HCT116 (cell line): ENCODE measurements at regions not wholly inside any gene's neighbourhood (a gene's known extent, or its start where the extent isn't known, plus 50 kb on each side); places are given as distances from the start of the nearest gene placed in this dataset.

Source experiments
- ATAC-seq: fragments of 200-7000 bp; cut with Tn5 transposase; 2 replicates; pipeline ENCODE4 v1.9.1; 2020; ENCODE audit warnings: mild to moderate bottlenecking, moderate library complexity
- BruUV-seq: library from RNA; stranded (reverse); fragments of 400-500 nt; replicated peaks from 2 replicates; lab custom pipeline; 2021; lab: Mats Ljungman, UMichigan
- CTCF ChIA-PET: fragments of 300-600 bp; sonication (Branson Sonifier 250); formaldehyde crosslinking; loops from one replicate; lab custom pipeline; 2021; ENCODE audit warnings: antibody characterized with exemption; lab: Charles Lee
- POLR2A ChIA-PET: fragments of 300-600, 350-600 bp; sonication (Branson Sonifier 250); formaldehyde crosslinking; loops from one replicate; lab custom pipeline; 2021; ENCODE audit warnings: antibody characterized with exemption; lab: Charles Lee
- RAD21 ChIA-PET, 2 experiments: fragments of 300-600 bp; sonication (Branson Sonifier 250); formaldehyde crosslinking; loops; one replicate each; lab custom pipeline; 2023; ENCODE audit warnings: low total read pairs in 2 of 2; ENCODE audit not compliant: uncharacterized antibody in 2 of 2, unreplicated experiment in 2 of 2, low non-redundant PET in 1 of 2; lab: Charles Lee
- DNase-seq: peaks from one replicate; pipeline ENCODE4 v3.0.0-alpha.2; 2010; ENCODE audit warnings: low read depth, low spot score
- H2AFZ ChIP-seq: fragments of 200-600 bp; shearing (Covaris generic), sonication (generic); 2 replicates; pipeline ENCODE4 v1.6.1; 2017; ENCODE audit warnings: low read depth, mixed run types, mixed read lengths, antibody characterized with exemption, low read length; ENCODE audit not compliant: poor library complexity, severe bottlenecking
- H3K27ac ChIP-seq: 2 replicates; pipeline ENCODE4 v1.5.1; 2012; ENCODE audit warnings: low read depth, low read length
- H3K27me3 ChIP-seq: fragments of 200-600 bp; sonication (generic); 2 replicates; pipeline ENCODE4 v1.6.1; 2016; ENCODE audit warnings: mixed run types, low read length, mixed read lengths; ENCODE audit not compliant: insufficient read depth
- H3K36me3 ChIP-seq, 2 experiments: fragments of 200-500 bp in 1 of 2; fragments of 200-600 bp in 1 of 2; sonication (Bioruptor generic) in 1 of 2; sonication (generic) in 1 of 2; 2 replicates each; pipeline versions ENCODE4 v1.5.1 to v1.6.1; 2014 to 2016; ENCODE audit warnings: low read length in 2 of 2, inconsistent platforms in 1 of 2, mixed read lengths in 1 of 2, mixed run types in 1 of 2; ENCODE audit not compliant: insufficient read depth in 2 of 2, control insufficient read depth in 1 of 2
- H3K4me1 ChIP-seq, 2 experiments: fragments of 200-600 bp in 1 of 2; sonication (generic) in 1 of 2; 2 replicates each; pipeline versions ENCODE4 v1.5.1 to v1.6.1; 2012 to 2017; ENCODE audit warnings: low read length in 2 of 2, inconsistent platforms in 1 of 2, mild to moderate bottlenecking in 1 of 2, mixed read lengths in 1 of 2, mixed run types in 1 of 2, moderate library complexity in 1 of 2; ENCODE audit not compliant: insufficient read depth in 2 of 2, control insufficient read depth in 1 of 2
- H3K4me2 ChIP-seq: fragments of 200-600 bp; sonication (generic); 2 replicates; pipeline ENCODE4 v1.6.1; 2017; ENCODE audit warnings: mixed run types, low read length, mixed read lengths
- H3K4me3 ChIP-seq, 2 experiments: fragments of 200-600 bp in 1 of 2; sonication (generic) in 1 of 2; replicated peaks in 1 of 2; 2 replicates each; pipeline ENCODE4 v1.5.1; 2011 to 2016; ENCODE audit warnings: low read length in 2 of 2, control low read depth in 1 of 2, low read depth in 1 of 2, mild to moderate bottlenecking in 1 of 2, mixed read lengths in 1 of 2, mixed run types in 1 of 2
- H3K79me2 ChIP-seq: fragments of 200-600 bp; sonication (generic); 2 replicates; pipeline ENCODE4 v1.6.1; 2017; ENCODE audit warnings: mild to moderate bottlenecking, mixed run types, low read length, moderate library complexity, mixed read lengths; ENCODE audit not compliant: insufficient read depth
- H3K9ac ChIP-seq: fragments of 200-600 bp; sonication (generic); 2 replicates; pipeline ENCODE4 v1.6.1; 2016; ENCODE audit warnings: low read length, mixed read lengths
- H3K9me2 ChIP-seq: fragments of 200-600 bp; sonication (generic), shearing (Covaris generic); 2 replicates; pipeline ENCODE4 v1.6.1; 2017; ENCODE audit warnings: mixed run types, mild to moderate bottlenecking, moderate library complexity; ENCODE audit not compliant: insufficient read depth
- H3K9me3 ChIP-seq, 2 experiments: fragments of 200-500 bp in 1 of 2; fragments of 200-600 bp in 1 of 2; sonication (Bioruptor generic) in 1 of 2; sonication (generic) in 1 of 2; 2 replicates each; pipeline ENCODE4 v1.6.1; 2014 to 2017; ENCODE audit warnings: low read length in 2 of 2, mixed read lengths in 2 of 2, inconsistent platforms in 1 of 2, low read depth in 1 of 2, mild to moderate bottlenecking in 1 of 2, mixed run types in 1 of 2, moderate library complexity in 1 of 2; ENCODE audit not compliant: control insufficient read depth in 1 of 2, insufficient read depth in 1 of 2
- H4K20me1 ChIP-seq: fragments of 200-600 bp; sonication (generic), shearing (Covaris generic); 2 replicates; pipeline ENCODE4 v1.6.1; 2017; ENCODE audit warnings: mixed run types, mild to moderate bottlenecking, moderate library complexity; ENCODE audit not compliant: insufficient read depth
- CBX3 ChIP-seq: IDR thresholded peaks from 2 replicates; pipeline ENCODE4 v1.6.1; 2012; ENCODE audit warnings: low read depth
- CEBPB ChIP-seq: IDR thresholded peaks from 2 replicates; pipeline ENCODE4 v1.6.1; 2012; ENCODE audit warnings: low read depth
- EGR1 ChIP-seq: IDR thresholded peaks from 2 replicates; pipeline ENCODE4 v1.6.1; 2012; ENCODE audit warnings: low read depth
- ELF1 ChIP-seq: IDR thresholded peaks from 2 replicates; pipeline ENCODE4 v1.6.1; 2012; ENCODE audit warnings: low read depth, borderline replicate concordance
- EZH2 ChIP-seq: fragments of 200-600 bp; sonication (generic); IDR thresholded peaks from 2 replicates; pipeline ENCODE4 v1.6.1; 2017; ENCODE audit warnings: antibody characterized with exemption, mixed run types
- EZH2phosphoT487 ChIP-seq: fragments of 200-600 bp; IDR thresholded peaks from 2 replicates; pipeline ENCODE4 v1.6.1; 2018; ENCODE audit warnings: antibody characterized with exemption, borderline replicate concordance
- FOSL1 ChIP-seq: IDR thresholded peaks from 2 replicates; pipeline ENCODE4 v1.6.1; 2012; ENCODE audit warnings: low read depth
- POLR2A ChIP-seq: IDR thresholded peaks from 2 replicates; pipeline ENCODE4 v1.7.0; 2011; ENCODE audit warnings: borderline replicate concordance; ENCODE audit not compliant: insufficient read depth, insufficient read length; ENCODE audit errors: extremely low read depth
- RAD21 ChIP-seq: IDR thresholded peaks from 2 replicates; pipeline ENCODE4 v1.6.1; 2012; ENCODE audit warnings: low read depth, mild to moderate bottlenecking
- SIN3A ChIP-seq: IDR thresholded peaks from 2 replicates; pipeline ENCODE4 v1.6.1; 2012; ENCODE audit warnings: low read depth
- SP1 ChIP-seq: IDR thresholded peaks from 2 replicates; pipeline ENCODE4 v1.6.1; 2012; ENCODE audit warnings: low read depth
- SRF ChIP-seq: IDR thresholded peaks from 2 replicates; pipeline ENCODE4 v1.6.1; 2012; ENCODE audit warnings: low read depth
- TCF7L2 ChIP-seq: IDR thresholded peaks from 2 replicates; pipeline ENCODE4 v1.7.0; 2011; ENCODE audit warnings: borderline replicate concordance, inconsistent platforms; ENCODE audit not compliant: insufficient read depth, insufficient read length; ENCODE audit errors: extremely low read depth
- ZNF274 ChIP-seq: fragments of 200-500 bp; sonication (Bioruptor generic); IDR thresholded peaks from 2 replicates; pipeline ENCODE4 v1.6.1; 2014; ENCODE audit warnings: mild to moderate bottlenecking, low read depth, low read length, inconsistent platforms
- intact Hi-C: fragments of 100-400 bp; cut with micrococcal nuclease; formaldehyde crosslinking; loops from 2 replicates; pipeline ENCODE4 v1.10.0; 2022
- TF ChIP-seq, protein P1 (sequence below): IDR thresholded peaks from 2 replicates; pipeline ENCODE4 v1.6.1; 2011; ENCODE audit warnings: mild to moderate bottlenecking, low read length, moderate library complexity; ENCODE audit not compliant: insufficient replicate concordance; ENCODE audit errors: extremely low read depth
- TF ChIP-seq, protein P2 (sequence below): IDR thresholded peaks from 2 replicates; pipeline ENCODE4 v1.6.1; 2012; ENCODE audit warnings: low read depth
- TF ChIP-seq, protein P3 (sequence below), 3 experiments: fragments of 200-600 bp in 1 of 3; sonication (generic) in 1 of 3; IDR thresholded peaks in 2 of 3; conservative IDR thresholded peaks in 1 of 3; 2 replicates each; pipeline ENCODE4 v1.5.1; 2012 to 2017; ENCODE audit warnings: low read depth in 2 of 3, low read length in 2 of 3, antibody characterized with exemption in 1 of 3, borderline replicate concordance in 1 of 3, control low read depth in 1 of 3, mild to moderate bottlenecking in 1 of 3, mixed read lengths in 1 of 3, mixed run types in 1 of 3, moderate library complexity in 1 of 3; ENCODE audit not compliant: insufficient read depth in 1 of 3
- TF ChIP-seq, protein P4 (sequence below): IDR thresholded peaks from 2 replicates; pipeline ENCODE4 v1.6.1; 2012
- TF ChIP-seq, protein P5 (sequence below): IDR thresholded peaks from 2 replicates; pipeline ENCODE4 v1.6.1; 2012

DNA sequence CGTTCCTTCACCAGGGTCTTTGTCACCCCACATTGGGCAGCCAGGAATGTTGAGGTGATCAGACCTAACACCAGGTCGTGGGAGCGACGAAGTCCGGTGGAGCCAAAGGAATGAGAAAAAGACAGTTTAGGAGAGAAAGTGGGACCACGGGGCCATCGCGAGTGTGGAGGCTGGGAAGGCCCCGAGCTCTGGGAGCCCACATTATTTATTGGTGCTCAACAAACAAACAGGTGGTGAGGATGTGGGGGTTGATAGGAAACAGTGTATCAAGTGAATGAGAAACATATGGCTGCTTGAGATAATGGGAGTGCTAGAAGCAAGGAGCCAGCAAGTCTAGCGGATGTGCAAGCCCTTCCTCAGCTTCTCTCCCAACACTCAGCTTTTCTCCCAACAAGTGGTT, 287.1 kb upstream of the SGK1 start:
- ChIA-PET RAD21 (no interaction called here), CTCF (no interaction called here), POLR2A (no interaction called here)
- Histone ChIP-seq H3K4me2 (no peak overlapping the region), H3K27me3 (no peaks in the 10 kb centered on the region), H3K9me3 (peaks cover 5 to 6% of the 10 kb centered on the region in 2 experiments; a peak in 2 of 4 replicates), H3K4me3 (no peak overlapping the region), H3K27ac (no peak overlapping the region), H3K79me2 (no peaks in the 10 kb centered on the region), H3K4me1 (no peaks in the 10 kb centered on the region), H4K20me1 (no peaks in the 10 kb centered on the region), H2AFZ (no peak overlapping the region), H3K9ac (no peak overlapping the region), H3K9me2 (no peaks in the 10 kb centered on the region), H3K36me3 (no peaks in the 10 kb centered on the region)
- no peak for ATAC-seq
- BruUV-seq, result no TSS peak
- TF ChIP-seq SP1 (no peak), CBX3 (no peak), ZNF274 (no peak), EGR1 (no peak), EZH2 (no peak), RAD21 (no peak), TCF7L2 (no peak), SRF (no peak), POLR2A (no peak), CEBPB (no peak), SIN3A (no peak), EZH2phosphoT487 (no peak), FOSL1 (no peak), ELF1 (no peak)
- TF ChIP-seq, protein P1, sequence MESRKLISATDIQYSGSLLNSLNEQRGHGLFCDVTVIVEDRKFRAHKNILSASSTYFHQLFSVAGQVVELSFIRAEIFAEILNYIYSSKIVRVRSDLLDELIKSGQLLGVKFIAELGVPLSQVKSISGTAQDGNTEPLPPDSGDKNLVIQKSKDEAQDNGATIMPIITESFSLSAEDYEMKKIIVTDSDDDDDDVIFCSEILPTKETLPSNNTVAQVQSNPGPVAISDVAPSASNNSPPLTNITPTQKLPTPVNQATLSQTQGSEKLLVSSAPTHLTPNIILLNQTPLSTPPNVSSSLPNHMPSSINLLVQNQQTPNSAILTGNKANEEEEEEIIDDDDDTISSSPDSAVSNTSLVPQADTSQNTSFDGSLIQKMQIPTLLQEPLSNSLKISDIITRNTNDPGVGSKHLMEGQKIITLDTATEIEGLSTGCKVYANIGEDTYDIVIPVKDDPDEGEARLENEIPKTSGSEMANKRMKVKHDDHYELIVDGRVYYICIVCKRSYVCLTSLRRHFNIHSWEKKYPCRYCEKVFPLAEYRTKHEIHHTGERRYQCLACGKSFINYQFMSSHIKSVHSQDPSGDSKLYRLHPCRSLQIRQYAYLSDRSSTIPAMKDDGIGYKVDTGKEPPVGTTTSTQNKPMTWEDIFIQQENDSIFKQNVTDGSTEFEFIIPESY, result no peak
- TF ChIP-seq, protein P2, sequence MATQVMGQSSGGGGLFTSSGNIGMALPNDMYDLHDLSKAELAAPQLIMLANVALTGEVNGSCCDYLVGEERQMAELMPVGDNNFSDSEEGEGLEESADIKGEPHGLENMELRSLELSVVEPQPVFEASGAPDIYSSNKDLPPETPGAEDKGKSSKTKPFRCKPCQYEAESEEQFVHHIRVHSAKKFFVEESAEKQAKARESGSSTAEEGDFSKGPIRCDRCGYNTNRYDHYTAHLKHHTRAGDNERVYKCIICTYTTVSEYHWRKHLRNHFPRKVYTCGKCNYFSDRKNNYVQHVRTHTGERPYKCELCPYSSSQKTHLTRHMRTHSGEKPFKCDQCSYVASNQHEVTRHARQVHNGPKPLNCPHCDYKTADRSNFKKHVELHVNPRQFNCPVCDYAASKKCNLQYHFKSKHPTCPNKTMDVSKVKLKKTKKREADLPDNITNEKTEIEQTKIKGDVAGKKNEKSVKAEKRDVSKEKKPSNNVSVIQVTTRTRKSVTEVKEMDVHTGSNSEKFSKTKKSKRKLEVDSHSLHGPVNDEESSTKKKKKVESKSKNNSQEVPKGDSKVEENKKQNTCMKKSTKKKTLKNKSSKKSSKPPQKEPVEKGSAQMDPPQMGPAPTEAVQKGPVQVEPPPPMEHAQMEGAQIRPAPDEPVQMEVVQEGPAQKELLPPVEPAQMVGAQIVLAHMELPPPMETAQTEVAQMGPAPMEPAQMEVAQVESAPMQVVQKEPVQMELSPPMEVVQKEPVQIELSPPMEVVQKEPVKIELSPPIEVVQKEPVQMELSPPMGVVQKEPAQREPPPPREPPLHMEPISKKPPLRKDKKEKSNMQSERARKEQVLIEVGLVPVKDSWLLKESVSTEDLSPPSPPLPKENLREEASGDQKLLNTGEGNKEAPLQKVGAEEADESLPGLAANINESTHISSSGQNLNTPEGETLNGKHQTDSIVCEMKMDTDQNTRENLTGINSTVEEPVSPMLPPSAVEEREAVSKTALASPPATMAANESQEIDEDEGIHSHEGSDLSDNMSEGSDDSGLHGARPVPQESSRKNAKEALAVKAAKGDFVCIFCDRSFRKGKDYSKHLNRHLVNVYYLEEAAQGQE, result no peak
- TF ChIP-seq, protein P3, sequence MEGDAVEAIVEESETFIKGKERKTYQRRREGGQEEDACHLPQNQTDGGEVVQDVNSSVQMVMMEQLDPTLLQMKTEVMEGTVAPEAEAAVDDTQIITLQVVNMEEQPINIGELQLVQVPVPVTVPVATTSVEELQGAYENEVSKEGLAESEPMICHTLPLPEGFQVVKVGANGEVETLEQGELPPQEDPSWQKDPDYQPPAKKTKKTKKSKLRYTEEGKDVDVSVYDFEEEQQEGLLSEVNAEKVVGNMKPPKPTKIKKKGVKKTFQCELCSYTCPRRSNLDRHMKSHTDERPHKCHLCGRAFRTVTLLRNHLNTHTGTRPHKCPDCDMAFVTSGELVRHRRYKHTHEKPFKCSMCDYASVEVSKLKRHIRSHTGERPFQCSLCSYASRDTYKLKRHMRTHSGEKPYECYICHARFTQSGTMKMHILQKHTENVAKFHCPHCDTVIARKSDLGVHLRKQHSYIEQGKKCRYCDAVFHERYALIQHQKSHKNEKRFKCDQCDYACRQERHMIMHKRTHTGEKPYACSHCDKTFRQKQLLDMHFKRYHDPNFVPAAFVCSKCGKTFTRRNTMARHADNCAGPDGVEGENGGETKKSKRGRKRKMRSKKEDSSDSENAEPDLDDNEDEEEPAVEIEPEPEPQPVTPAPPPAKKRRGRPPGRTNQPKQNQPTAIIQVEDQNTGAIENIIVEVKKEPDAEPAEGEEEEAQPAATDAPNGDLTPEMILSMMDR (IDR thresholded peaks at IDR 0.05 in 2 of 3, conservative IDR thresholded peaks at IDR 0.05 in 1 of 3; ENCODE audit: borderline replicate concordance in 1 of 3, insufficient read depth in 1 of 3, low read depth in 2 of 3, low read length in 2 of 3), result no peak
- TF ChIP-seq, protein P4, sequence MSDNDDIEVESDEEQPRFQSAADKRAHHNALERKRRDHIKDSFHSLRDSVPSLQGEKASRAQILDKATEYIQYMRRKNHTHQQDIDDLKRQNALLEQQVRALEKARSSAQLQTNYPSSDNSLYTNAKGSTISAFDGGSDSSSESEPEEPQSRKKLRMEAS, result no peak
- TF ChIP-seq, protein P5, sequence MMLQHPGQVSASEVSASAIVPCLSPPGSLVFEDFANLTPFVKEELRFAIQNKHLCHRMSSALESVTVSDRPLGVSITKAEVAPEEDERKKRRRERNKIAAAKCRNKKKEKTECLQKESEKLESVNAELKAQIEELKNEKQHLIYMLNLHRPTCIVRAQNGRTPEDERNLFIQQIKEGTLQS, result no peak
- intact Hi-C loops, result no loop called here
- DNase-seq, result no peak
